Kidney (tissue), 13 donors: ENCODE measurements at regions not wholly inside any gene's neighbourhood (a gene's known extent, or its start where the extent isn't known, plus 50 kb on each side); places are given as distances from the start of the nearest gene placed in this dataset.

Experiments
- DNase-seq, 5 donors: peaks; one replicate each; pipeline ENCODE4 v3.0.0-alpha.2; 2013 to 2020
- FAIRE-seq: peaks from 2 replicates; lab custom pipeline; 2012; peaks lifted over from hg19 to GRCh38; lab: Jason Lieb, UNC
- H3K27ac ChIP-seq, 2 donors: one replicate each; pipeline ENCODE4 v1.7.0; 2013; ENCODE audit warnings: low read depth in 2 of 2, low read length in 2 of 2, inconsistent platforms in 1 of 2
- H3K27me3 ChIP-seq: one replicate; pipeline ENCODE4 v1.7.1; 2013; ENCODE audit warnings: low read length, inconsistent platforms; ENCODE audit not compliant: control insufficient read depth, insufficient read depth
- H3K36me3 ChIP-seq, 3 donors: one replicate each; pipeline versions ENCODE4 v1.7.0 to v1.7.1; 2013; ENCODE audit warnings: low read length in 3 of 3, control low read depth in 1 of 3, inconsistent platforms in 1 of 3; ENCODE audit not compliant: insufficient read depth in 3 of 3, control insufficient read depth in 2 of 3
- H3K4me1 ChIP-seq, 3 donors: one replicate each; pipeline versions ENCODE4 v1.7.0 to v1.7.1; 2013; ENCODE audit warnings: low read length in 3 of 3, inconsistent platforms in 1 of 3, low read depth in 1 of 3; ENCODE audit not compliant: control insufficient read depth in 2 of 3, insufficient read depth in 2 of 3
- H3K4me3 ChIP-seq, 3 donors: one replicate each; pipeline versions ENCODE4 v1.7.0 to v1.8.1; 2013; ENCODE audit warnings: low read length in 3 of 3, control low read depth in 1 of 3, inconsistent platforms in 1 of 3
- H3K9ac ChIP-seq, 3 donors: one replicate each; pipeline versions ENCODE4 v1.7.0 to v1.7.1; 2013; ENCODE audit warnings: low read length in 3 of 3, control low read depth in 1 of 3, inconsistent platforms in 1 of 3
- H3K9me3 ChIP-seq, 3 donors: one replicate each; pipeline versions ENCODE4 v1.7.0 to v1.7.1; 2013; ENCODE audit warnings: low read length in 3 of 3, control low read depth in 1 of 3, inconsistent platforms in 1 of 3; ENCODE audit not compliant: control insufficient read depth in 2 of 3, insufficient read depth in 1 of 3
- intact Hi-C: fragments of 100-400 bp; cut with DNase I; formaldehyde crosslinking; loops from one replicate; pipeline ENCODE4 v1.11.1; 2022
- TF ChIP-seq, protein P1 (sequence below): IDR thresholded peaks from 3 replicates; pipeline ENCODE4 v1.5.1; 2012; ENCODE audit warnings: mild to moderate bottlenecking, moderate library complexity, borderline replicate concordance; ENCODE audit not compliant: insufficient read depth; ENCODE audit errors: extremely low read depth
- donor health status: control.
- donor health status: control.
- donor health status: control.
- donor health status: control.
- donor health status: control.
- donor health status: DM: yes; HTN: yes; CAD: no.
- donor health status: Normal renal cell carcinoma (clear cell type).

DNA sequence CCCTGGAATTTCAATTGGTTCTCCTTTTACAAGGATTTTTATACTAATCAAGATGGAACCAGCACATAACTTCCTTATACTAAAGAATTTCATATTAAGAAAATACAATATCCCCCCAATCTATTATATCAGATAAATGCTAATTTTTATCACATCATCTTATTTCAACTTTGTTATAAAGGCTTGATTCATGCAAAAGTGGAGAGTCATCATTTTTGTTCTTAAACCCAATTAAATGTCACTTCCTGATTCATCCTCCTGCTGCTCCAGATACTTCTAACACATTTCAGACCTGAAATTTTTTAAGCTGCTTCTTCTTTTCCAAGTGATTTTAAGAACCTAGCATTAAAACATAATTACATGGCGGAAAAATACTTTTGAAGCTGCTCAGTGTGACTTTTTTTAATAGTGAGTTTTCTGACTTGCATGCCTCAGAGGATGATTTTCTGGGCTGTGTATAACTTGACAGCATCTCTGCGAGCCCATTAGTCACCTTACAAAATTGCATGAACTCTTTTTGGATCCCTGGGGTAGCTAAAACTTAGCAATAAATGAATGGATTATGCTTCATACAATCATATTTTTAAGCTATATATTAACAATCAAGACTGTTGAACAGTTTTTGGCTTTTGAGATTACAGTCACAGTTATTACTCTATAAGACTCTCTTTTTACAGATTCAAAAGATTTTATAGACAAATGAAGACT lies 134.1 kb downstream of the ELOVL4 start:
- DNase-seq = no peak
- intact Hi-C loops = no loop called here
- H3K4me3 ChIP-seq = no peak overlapping the region
- TF ChIP-seq, protein P1, sequence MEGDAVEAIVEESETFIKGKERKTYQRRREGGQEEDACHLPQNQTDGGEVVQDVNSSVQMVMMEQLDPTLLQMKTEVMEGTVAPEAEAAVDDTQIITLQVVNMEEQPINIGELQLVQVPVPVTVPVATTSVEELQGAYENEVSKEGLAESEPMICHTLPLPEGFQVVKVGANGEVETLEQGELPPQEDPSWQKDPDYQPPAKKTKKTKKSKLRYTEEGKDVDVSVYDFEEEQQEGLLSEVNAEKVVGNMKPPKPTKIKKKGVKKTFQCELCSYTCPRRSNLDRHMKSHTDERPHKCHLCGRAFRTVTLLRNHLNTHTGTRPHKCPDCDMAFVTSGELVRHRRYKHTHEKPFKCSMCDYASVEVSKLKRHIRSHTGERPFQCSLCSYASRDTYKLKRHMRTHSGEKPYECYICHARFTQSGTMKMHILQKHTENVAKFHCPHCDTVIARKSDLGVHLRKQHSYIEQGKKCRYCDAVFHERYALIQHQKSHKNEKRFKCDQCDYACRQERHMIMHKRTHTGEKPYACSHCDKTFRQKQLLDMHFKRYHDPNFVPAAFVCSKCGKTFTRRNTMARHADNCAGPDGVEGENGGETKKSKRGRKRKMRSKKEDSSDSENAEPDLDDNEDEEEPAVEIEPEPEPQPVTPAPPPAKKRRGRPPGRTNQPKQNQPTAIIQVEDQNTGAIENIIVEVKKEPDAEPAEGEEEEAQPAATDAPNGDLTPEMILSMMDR = no peak
- peaks cover 0 to 9% (median 3%) of the 10 kb centered on the region in 3 donors for H3K4me1 ChIP-seq
- H3K27me3 ChIP-seq = no peaks in the 10 kb centered on the region
- no peaks in the 10 kb centered on the region for H3K36me3 ChIP-seq
- no peak overlapping the region for H3K9ac ChIP-seq
- no peak for FAIRE-seq
- H3K9me3 ChIP-seq = no peaks in the 10 kb centered on the region
- H3K27ac ChIP-seq = no peak overlapping the region

DNA sequence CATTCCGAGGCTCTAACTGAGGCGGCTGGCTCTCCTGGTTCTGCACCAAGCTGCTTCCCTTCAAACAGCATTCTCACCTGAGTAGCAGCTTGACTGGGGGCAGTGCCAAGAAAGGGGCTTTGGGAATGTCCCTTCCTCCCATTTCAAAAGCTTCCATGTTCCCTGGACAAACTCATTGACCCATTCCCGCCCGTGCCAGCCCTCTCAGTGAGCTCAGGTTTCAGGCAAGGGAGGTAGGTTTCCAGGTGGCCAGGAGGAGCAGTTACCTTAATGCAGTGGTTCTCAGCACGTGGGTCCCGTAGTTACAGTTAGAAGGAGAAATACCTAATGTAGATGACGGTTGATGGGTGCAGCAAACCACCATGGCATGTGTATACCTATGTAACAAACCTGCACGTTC lies 135.2 kb downstream of the ELOVL4 start:
- Histone ChIP-seq H3K27me3 (no peaks in the 10 kb centered on the region), H3K9me3 (no peaks in the 10 kb centered on the region), H3K4me1 (peaks cover 0 to 9% (median 3%) of the 10 kb centered on the region in 3 donors), H3K36me3 (no peaks in the 10 kb centered on the region), H3K27ac (no peak overlapping the region), H3K4me3 (no peak overlapping the region), H3K9ac (no peak overlapping the region)
- intact Hi-C loops = no loop called here
- TF ChIP-seq, protein P1 = no peak
- FAIRE-seq = no peak
- DNase-seq = no peak

GRCh38 chr6:79810871-79811270 lies 136.5 kb downstream of the ELOVL4 start:
- Histone ChIP-seq H3K27ac (no peak overlapping the region), H3K4me1 (peaks cover 0 to 9% (median 3%) of the 10 kb centered on the region in 3 donors), H3K9me3 (no peaks in the 10 kb centered on the region), H3K27me3 (no peaks in the 10 kb centered on the region), H3K4me3 (no peak overlapping the region), H3K36me3 (no peaks in the 10 kb centered on the region), H3K9ac (no peak overlapping the region)
- TF ChIP-seq, protein P1 = no peak
- FAIRE-seq = no peak
- DNase-seq = no peak
- intact Hi-C loops = no loop called here
